Effector memory CD8-positive, alpha-beta T cell (primary cell): ENCODE measurements at regions not wholly inside any gene's neighbourhood (a gene's known extent, or its start where the extent isn't known, plus 50 kb on each side); places are given as distances from the start of the nearest gene placed in this dataset.

Experiments used
- ATAC-seq: fragments of 150-1000 bp; cut with Tn5 transposase; replicated peaks from 2 replicates; pipeline ENCODE4 v1.10.0; 2021; ENCODE audit warnings: mild to moderate bottlenecking, moderate library complexity
- DNase-seq, 3 experiments: peaks; one replicate each; pipeline ENCODE4 v3.0.0; 2021
- H3K27ac Mint-ChIP-seq, 2 donors: one replicate each; pipeline ENCODE4 v1.8.0; 2022; ENCODE audit warnings: mild to moderate bottlenecking in 2 of 2, mixed read lengths in 2 of 2, moderate library complexity in 2 of 2
- H3K27me3 Mint-ChIP-seq, 2 donors: one replicate each; pipeline ENCODE4 v1.8.0; 2022; ENCODE audit warnings: mixed read lengths in 2 of 2
- H3K36me3 Mint-ChIP-seq: one replicate; pipeline ENCODE4 v1.8.0; 2022; ENCODE audit warnings: mild to moderate bottlenecking, moderate library complexity, mixed read lengths; ENCODE audit not compliant: insufficient read depth
- H3K4me1 Mint-ChIP-seq, 2 donors: one replicate each; pipeline ENCODE4 v1.8.0; 2022; ENCODE audit warnings: low read depth in 2 of 2, mixed read lengths in 2 of 2
- H3K4me3 Mint-ChIP-seq, 2 donors: one replicate each; pipeline ENCODE4 v1.8.0; 2022; ENCODE audit warnings: mild to moderate bottlenecking in 2 of 2, mixed read lengths in 2 of 2, moderate library complexity in 2 of 2
- H3K9me3 Mint-ChIP-seq, 2 donors: one replicate each; pipeline ENCODE4 v1.8.0; 2022; ENCODE audit warnings: mixed read lengths in 2 of 2

- Mint-ChIP-seq H3K4me1 (no peaks in the 10 kb centered on the region), H3K27ac (no peak overlapping the region), H3K36me3 (no peaks in the 10 kb centered on the region), H3K27me3 (no peaks in the 10 kb centered on the region), H3K4me3 (no peak overlapping the region), H3K9me3 (peaks cover 2 to 8% of the 10 kb centered on the region in 2 donors)
- ATAC-seq, result no peak
- DNase-seq, result no peak
Measured at GRCh38 chr2:217673627-217674026, 329.2 kb downstream of the TNS1 start.

GRCh38 chr2:217672472-217672871 lies 330.3 kb downstream of the TNS1 start:
- Mint-ChIP-seq H3K4me3 (no peak overlapping the region), H3K27ac (no peak overlapping the region), H3K9me3 (peaks cover 2 to 5% of the 10 kb centered on the region in 2 donors), H3K4me1 (no peaks in the 10 kb centered on the region), H3K27me3 (no peaks in the 10 kb centered on the region), H3K36me3 (no peaks in the 10 kb centered on the region)
- ATAC-seq, result no peak
- DNase-seq, result no peak

- Mint-ChIP-seq H3K9me3 (no peaks in the 10 kb centered on the region), H3K36me3 (no peaks in the 10 kb centered on the region), H3K4me3 (no peak overlapping the region), H3K4me1 (no peaks in the 10 kb centered on the region), H3K27ac (no peak overlapping the region), H3K27me3 (no peaks in the 10 kb centered on the region)
- no peak for DNase-seq
- no peak for ATAC-seq
Measured at GRCh38 chr2:217671871-217672270, 330.9 kb downstream of the TNS1 start.

GRCh38 chr2:217671075-217671474 lies 331.7 kb downstream of the TNS1 start:
- DNase-seq, result no peak
- H3K9me3 Mint-ChIP-seq, result no peaks in the 10 kb centered on the region
- H3K36me3 Mint-ChIP-seq, result no peaks in the 10 kb centered on the region
- H3K4me1 Mint-ChIP-seq, result no peaks in the 10 kb centered on the region
- H3K4me3 Mint-ChIP-seq, result no peak overlapping the region
- no peaks in the 10 kb centered on the region for H3K27me3 Mint-ChIP-seq
- ATAC-seq, result no peak
- H3K27ac Mint-ChIP-seq, result no peak overlapping the region

- Mint-ChIP-seq H3K27ac (no peak overlapping the region), H3K4me3 (no peak overlapping the region), H3K4me1 (no peaks in the 10 kb centered on the region), H3K36me3 (no peaks in the 10 kb centered on the region), H3K27me3 (peaks cover 0 to 8% of the 10 kb centered on the region in 2 donors), H3K9me3 (no peaks in the 10 kb centered on the region)
- ATAC-seq (no peak), DNase-seq (no peak)
Measured at GRCh38 chr2:217669831-217670230, 333.0 kb downstream of the TNS1 start.

GRCh38 chr2:217667512-217667911 lies 335.3 kb downstream of the TNS1 start:
- no peak for ATAC-seq
- H3K4me1 Mint-ChIP-seq, result no peaks in the 10 kb centered on the region

GRCh38 chr2:217667035-217667434 lies 335.8 kb downstream of the TNS1 start:
- ATAC-seq, result no peak
- DNase-seq, result no peak
- Mint-ChIP-seq H3K27me3 (peaks cover 0 to 11% of the 10 kb centered on the region in 2 donors), H3K4me1 (no peaks in the 10 kb centered on the region), H3K4me3 (no peak overlapping the region), H3K27ac (no peak overlapping the region), H3K9me3 (no peaks in the 10 kb centered on the region), H3K36me3 (no peaks in the 10 kb centered on the region)

More at GRCh38 chr2:217667512-217667911, 335.3 kb downstream of the TNS1 start:
- no peak for DNase-seq
- Mint-ChIP-seq H3K27me3 (peaks cover 0 to 11% of the 10 kb centered on the region in 2 donors), H3K9me3 (no peaks in the 10 kb centered on the region), H3K4me3 (no peak overlapping the region), H3K36me3 (no peaks in the 10 kb centered on the region), H3K27ac (no peak overlapping the region)

- no peak overlapping the region for H3K4me3 Mint-ChIP-seq
- H3K4me1 Mint-ChIP-seq, result no peaks in the 10 kb centered on the region
- ATAC-seq (no peak), DNase-seq (no peak)
- H3K27me3 Mint-ChIP-seq, result peaks cover 0 to 11% of the 10 kb centered on the region in 2 donors
- no peak overlapping the region for H3K27ac Mint-ChIP-seq
- no peaks in the 10 kb centered on the region for H3K36me3 Mint-ChIP-seq
- no peaks in the 10 kb centered on the region for H3K9me3 Mint-ChIP-seq
Measured at GRCh38 chr2:217666338-217666737, 336.5 kb downstream of the TNS1 start.

- Mint-ChIP-seq H3K4me1 (peaks cover 0 to 7% of the 10 kb centered on the region in 2 donors), H3K27ac (no peak overlapping the region)
- no peak for DNase-seq
Measured at GRCh38 chr2:217664761-217665160, 338.0 kb downstream of the TNS1 start.

GRCh38 chr2:217662984-217663602 lies 339.7 kb downstream of the TNS1 start:
- Mint-ChIP-seq H3K27me3 (peaks cover 0 to 16% of the 10 kb centered on the region in 2 donors), H3K4me3 (no peak overlapping the region), H3K36me3 (no peaks in the 10 kb centered on the region), H3K9me3 (no peaks in the 10 kb centered on the region), H3K4me1 (peaks cover 0 to 7% of the 10 kb centered on the region in 2 donors), H3K27ac (no peak overlapping the region)
- DNase-seq (no peak), ATAC-seq (no peak)

More at GRCh38 chr2:217664761-217665160, 338.0 kb downstream of the TNS1 start:
- H3K36me3 Mint-ChIP-seq, result no peaks in the 10 kb centered on the region
- no peaks in the 10 kb centered on the region for H3K9me3 Mint-ChIP-seq
- no peak for ATAC-seq
- peaks cover 0 to 16% of the 10 kb centered on the region in 2 donors for H3K27me3 Mint-ChIP-seq
- H3K4me3 Mint-ChIP-seq, result no peak overlapping the region

- ATAC-seq (no peak), DNase-seq (no peak)
- Mint-ChIP-seq H3K27me3 (peaks cover 15 to 16% of the 10 kb centered on the region in 2 donors), H3K4me1 (peaks cover 0 to 7% of the 10 kb centered on the region in 2 donors), H3K27ac (no peak overlapping the region), H3K9me3 (no peaks in the 10 kb centered on the region), H3K36me3 (peaks cover 2% of the 10 kb centered on the region), H3K4me3 (no peak overlapping the region)
Measured at GRCh38 chr2:217661378-217661777, 341.4 kb downstream of the TNS1 start.

GRCh38 chr2:217660423-217660822 lies 342.4 kb downstream of the TNS1 start:
- Mint-ChIP-seq H3K27me3 (peaks cover 10 to 16% of the 10 kb centered on the region in 2 donors), H3K9me3 (no peaks in the 10 kb centered on the region), H3K4me1 (peaks cover 0 to 7% of the 10 kb centered on the region in 2 donors), H3K36me3 (peaks cover 2% of the 10 kb centered on the region), H3K27ac (no peak overlapping the region), H3K4me3 (no peak overlapping the region)
- no peak for DNase-seq
- ATAC-seq, result no peak

- Mint-ChIP-seq H3K27ac (no peak overlapping the region), H3K27me3 (peaks cover 5 to 16% of the 10 kb centered on the region in 2 donors), H3K4me1 (peaks cover 0 to 7% of the 10 kb centered on the region in 2 donors), H3K4me3 (no peak overlapping the region), H3K36me3 (peaks cover 2% of the 10 kb centered on the region), H3K9me3 (no peaks in the 10 kb centered on the region)
- no peak for ATAC-seq
- DNase-seq, result no peak
Measured at GRCh38 chr2:217658806-217659205, 344.0 kb downstream of the TNS1 start.

- Mint-ChIP-seq H3K4me3 (no peak overlapping the region), H3K9me3 (no peaks in the 10 kb centered on the region), H3K27me3 (peaks cover 5 to 21% of the 10 kb centered on the region in 2 donors), H3K27ac (no peak overlapping the region), H3K36me3 (peaks cover 2% of the 10 kb centered on the region), H3K4me1 (peaks cover 0 to 7% of the 10 kb centered on the region in 2 donors)
- no peak for DNase-seq
- no peak for ATAC-seq
Measured at GRCh38 chr2:217657252-217657651, 345.5 kb downstream of the TNS1 start.
